ENCODE measurements at regions not wholly inside any gene's neighbourhood (a gene's known extent, or its start where the extent isn't known, plus 50 kb on each side); places are given as distances from the start of the nearest gene placed in this dataset.

DNA sequence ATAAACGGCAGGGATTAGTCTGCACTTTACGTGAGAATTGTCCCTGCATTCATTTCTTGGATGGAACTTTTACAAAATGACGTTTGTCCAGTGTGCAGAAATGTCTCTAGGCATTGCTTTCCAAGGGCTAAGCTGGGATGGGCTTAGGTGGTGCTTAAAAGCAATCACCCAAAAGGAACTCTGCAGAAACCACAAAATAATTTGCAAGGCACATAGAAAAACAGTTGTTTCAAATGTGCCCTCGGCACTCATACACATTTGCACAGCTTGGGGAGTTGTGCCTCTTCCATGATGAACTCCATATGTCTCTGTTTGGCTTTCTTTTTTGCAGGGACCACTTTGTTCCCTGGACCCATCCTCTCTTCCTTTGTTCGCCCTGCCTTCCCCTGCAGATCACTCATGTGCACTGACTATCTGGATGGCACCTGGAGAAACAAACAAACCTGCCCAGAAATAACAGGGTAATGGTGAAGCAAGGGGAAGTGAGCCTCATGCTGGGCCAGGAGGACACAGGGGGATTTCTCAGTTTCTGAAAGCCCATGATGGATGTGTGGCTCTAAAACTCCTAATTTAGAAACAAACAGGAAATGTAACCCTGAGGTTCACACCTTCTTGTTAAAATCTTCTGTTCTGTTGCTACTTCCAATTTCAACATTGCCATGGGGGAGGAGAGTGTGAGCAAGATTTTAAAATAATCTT is 150.2 kb downstream of the SNX19 start:
- TF ChIP-seq CTCF (IDR thresholded peaks at IDR 0.05): no peak
- TF ChIP-seq POLR2A (IDR thresholded peaks at IDR 0.05): no peak
- TF ChIP-seq POLR2AphosphoS5 (IDR thresholded peaks at IDR 0.05): no peak
